HAP-1 (cell line): ENCODE measurements at regions not wholly inside any gene's neighbourhood (a gene's known extent, or its start where the extent isn't known, plus 50 kb on each side); places are given as distances from the start of the nearest gene placed in this dataset.

Experiments
- DNase-seq, 2 experiments: peaks; one replicate each; pipeline ENCODE4 v3.0.0-alpha.2; 2016 to 2020; ENCODE audit warnings: low spot score in 2 of 2
- H3K27me3 ChIP-seq: fragments of 250-450 bp; sonication (Bioruptor Pico); 2 replicates; pipeline ENCODE4 v1.5.1; 2020; ENCODE audit warnings: low read depth, mild to moderate bottlenecking, moderate library complexity
- H3K36me3 ChIP-seq: fragments of 250-450 bp; sonication (Bioruptor Pico); replicated peaks from 2 replicates; pipeline ENCODE4 v1.5.1; 2020; ENCODE audit warnings: mild to moderate bottlenecking
- H3K4me1 ChIP-seq: fragments of 250-450 bp; sonication (Bioruptor Pico); 2 replicates; pipeline ENCODE4 v1.5.1; 2020; ENCODE audit warnings: mild to moderate bottlenecking
- H3K4me3 ChIP-seq: fragments of 250-450 bp; sonication (Bioruptor Pico); 2 replicates; pipeline ENCODE4 v1.5.1; 2020; ENCODE audit warnings: mild to moderate bottlenecking, moderate library complexity
- H3K9me3 ChIP-seq: fragments of 250-450 bp; sonication (Bioruptor Pico); 2 replicates; pipeline ENCODE4 v1.5.1; 2020; ENCODE audit warnings: mild to moderate bottlenecking, moderate library complexity
- in situ Hi-C: fragments of 300-500 bp; cut with MboI; formaldehyde crosslinking; loops from 3 replicates; pipeline ENCODE4 v1.14.3; 2020; ENCODE audit warnings: low sequenced_read_pairs, inconsistent platforms, mixed read lengths

GRCh38 chr20:53755733-53756531, 162.3 kb upstream of the ZNF217 start:
- peaks cover 38% of the 10 kb centered on the region for H3K4me1 ChIP-seq
- in situ Hi-C loops = loop anchor here (10.0 kb wide), 1 partner anchor 171 kb away; no protein-coding TSS in a partner anchor

GRCh38 chr20:53753880-53754459, 160.3 kb upstream of the ZNF217 start:
- peaks cover 41% of the 10 kb centered on the region for H3K4me1 ChIP-seq
- H3K9me3 ChIP-seq = no peaks in the 10 kb centered on the region
- DNase-seq = no peak
- in situ Hi-C loops = loop anchor here (10.0 kb wide), 1 partner anchor 169 kb away; no protein-coding TSS in a partner anchor
- H3K36me3 ChIP-seq = no peaks in the 10 kb centered on the region
- H3K27me3 ChIP-seq = no peaks in the 10 kb centered on the region
- H3K4me3 ChIP-seq = no peak overlapping the region

More at GRCh38 chr20:53755733-53756531, 162.3 kb upstream of the ZNF217 start:
- no peak overlapping the region for H3K4me3 ChIP-seq
- H3K9me3 ChIP-seq = no peaks in the 10 kb centered on the region
- no peak for DNase-seq
- no peaks in the 10 kb centered on the region for H3K27me3 ChIP-seq
- H3K36me3 ChIP-seq = no peaks in the 10 kb centered on the region

DNA sequence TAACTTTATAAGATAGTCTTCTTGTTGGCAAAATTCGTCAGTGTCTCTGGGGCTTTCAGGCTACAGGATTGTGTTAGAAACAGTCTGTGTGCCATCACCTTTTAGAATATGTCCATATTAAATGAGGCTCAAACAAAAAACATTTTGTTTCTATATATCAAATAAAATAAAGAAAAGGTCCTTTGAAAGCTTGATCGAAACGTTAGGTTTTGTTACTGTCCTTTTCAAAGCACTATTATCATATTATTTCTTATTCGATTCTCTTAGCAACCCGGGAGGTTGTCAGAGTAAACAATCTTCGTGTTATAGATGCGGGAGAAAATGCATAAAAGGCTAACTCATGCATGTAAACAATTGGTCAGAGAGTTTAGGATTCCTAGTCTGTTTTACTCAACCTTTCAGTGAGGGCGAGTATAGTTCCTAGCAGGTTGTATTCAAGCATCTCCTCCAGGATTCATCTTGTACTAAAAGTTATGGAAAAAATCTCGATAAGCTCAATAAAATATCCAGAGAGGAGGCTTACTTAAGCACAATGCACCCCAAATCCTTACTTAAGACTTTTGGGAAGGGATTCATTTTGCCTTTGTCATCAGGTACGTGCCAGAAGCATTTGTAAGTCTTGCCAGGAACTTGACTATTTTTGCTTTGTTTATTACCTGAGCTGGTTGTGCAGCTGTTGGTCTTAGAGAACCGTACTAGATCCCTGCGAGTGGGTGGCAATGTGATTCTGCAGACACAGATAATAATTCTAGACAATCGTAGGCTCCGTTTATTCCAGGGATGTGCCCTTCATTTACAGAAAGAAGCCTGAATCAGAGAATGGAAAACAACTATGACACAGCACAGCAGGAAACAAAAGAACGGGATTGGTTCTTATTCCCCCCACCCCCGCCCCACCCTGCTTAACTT, 159.6 kb upstream of the ZNF217 start:
- DNase-seq = peak in 1 of 2 experiments; percentile 72
- Histone ChIP-seq H3K36me3 (no peaks in the 10 kb centered on the region), H3K9me3 (no peaks in the 10 kb centered on the region), H3K27me3 (no peaks in the 10 kb centered on the region), H3K4me3 (no peak overlapping the region), H3K4me1 (peaks cover 41% of the 10 kb centered on the region)
- in situ Hi-C loops = loop anchor here (10.0 kb wide), 1 partner anchor 168 kb away; no protein-coding TSS in a partner anchor

GRCh38 chr20:53752583-53752970, 158.9 kb upstream of the ZNF217 start:
- no peaks in the 10 kb centered on the region for H3K27me3 ChIP-seq
- H3K4me3 ChIP-seq = no peak overlapping the region
- peak in 1 of 2 experiments; percentile 47 for DNase-seq
- H3K36me3 ChIP-seq = no peaks in the 10 kb centered on the region
- H3K4me1 ChIP-seq = peaks cover 41% of the 10 kb centered on the region
- H3K9me3 ChIP-seq = no peaks in the 10 kb centered on the region
- in situ Hi-C loops = loop anchor here (10.0 kb wide), 1 partner anchor 168 kb away; no protein-coding TSS in a partner anchor

DNA sequence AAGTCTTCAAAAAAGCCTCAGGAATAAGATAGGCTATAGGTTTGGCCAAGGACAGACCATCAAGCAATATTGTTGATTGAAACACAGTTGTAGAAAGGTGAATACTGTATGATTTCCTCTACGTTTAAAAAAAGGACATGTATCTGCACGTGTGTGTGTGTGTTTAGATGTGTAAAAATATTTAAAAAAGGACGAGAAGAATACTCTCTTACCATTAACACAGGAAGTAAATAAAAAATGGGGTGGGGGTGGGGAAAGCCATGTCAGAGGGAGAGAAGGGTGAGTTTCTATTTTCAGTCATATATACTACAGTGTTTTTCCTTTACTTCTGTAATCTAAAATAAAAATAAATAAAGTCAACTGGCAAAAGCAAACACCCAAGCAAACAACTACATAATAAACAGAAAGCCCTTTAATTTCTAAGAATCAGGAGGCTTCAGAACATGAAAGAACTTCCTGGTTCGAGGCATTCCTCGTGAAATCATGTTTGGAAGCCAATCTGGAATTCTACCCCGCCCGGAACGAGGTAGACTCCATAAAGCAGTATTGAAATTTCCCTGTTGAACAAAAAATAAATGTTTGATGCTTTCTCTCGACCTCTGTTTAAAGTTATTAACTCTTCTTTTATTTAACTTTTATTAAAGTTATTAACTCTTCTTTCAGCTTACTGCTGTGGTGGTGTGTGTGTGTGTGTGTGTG, 158.1 kb upstream of the ZNF217 start:
- Histone ChIP-seq H3K4me1 (peaks cover 41% of the 10 kb centered on the region), H3K27me3 (no peaks in the 10 kb centered on the region), H3K9me3 (no peaks in the 10 kb centered on the region), H3K36me3 (no peaks in the 10 kb centered on the region), H3K4me3 (no peak overlapping the region)
- in situ Hi-C loops = loop anchor here (10.0 kb wide), 1 partner anchor 167 kb away; no protein-coding TSS in a partner anchor
- DNase-seq = no peak

DNA sequence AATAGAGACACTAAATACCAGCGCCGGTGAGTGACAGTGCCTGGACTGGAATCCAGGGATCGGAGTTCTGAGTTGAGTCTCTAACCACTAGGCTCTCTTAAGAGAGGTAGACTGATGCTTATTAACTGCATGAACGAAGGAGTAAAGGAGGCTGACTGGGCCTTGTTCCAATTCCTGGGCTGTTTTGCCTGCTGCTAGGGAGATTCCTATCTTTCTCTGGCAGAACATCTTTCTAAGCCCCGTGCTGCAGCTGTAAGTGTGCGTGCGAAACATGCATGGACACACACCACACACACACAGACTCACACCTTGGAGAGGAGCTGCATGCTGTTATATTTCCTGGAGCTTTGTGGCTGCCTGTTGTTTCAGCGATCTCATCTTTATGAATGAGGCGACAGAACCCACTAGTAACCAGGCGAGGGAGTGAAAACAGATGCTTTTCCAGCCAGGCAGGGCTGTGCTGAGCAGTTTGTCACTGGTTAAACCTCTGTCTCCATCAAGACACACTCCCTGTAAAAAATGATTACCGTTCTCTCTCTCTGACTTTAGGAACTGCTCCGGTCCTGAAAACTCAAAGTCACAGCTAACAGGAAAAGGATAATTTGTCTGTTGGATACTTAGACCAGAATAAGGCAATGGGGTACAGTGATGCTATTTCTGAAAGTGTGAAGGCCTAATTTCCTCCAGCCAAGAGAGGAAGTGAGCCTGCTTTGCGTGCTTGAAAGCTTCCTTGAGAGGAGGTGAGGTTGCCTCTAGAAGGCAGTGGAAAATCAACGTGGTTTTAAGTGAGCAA, 157.4 kb upstream of the ZNF217 start:
- Histone ChIP-seq H3K4me3 (no peak overlapping the region), H3K27me3 (no peaks in the 10 kb centered on the region), H3K9me3 (no peaks in the 10 kb centered on the region), H3K4me1 (peaks cover 41% of the 10 kb centered on the region), H3K36me3 (no peaks in the 10 kb centered on the region)
- in situ Hi-C loops = loop anchor here (10.0 kb wide), 1 partner anchor 166 kb away; no protein-coding TSS in a partner anchor
- DNase-seq = peak in 1 of 2 experiments; percentile 44

DNA sequence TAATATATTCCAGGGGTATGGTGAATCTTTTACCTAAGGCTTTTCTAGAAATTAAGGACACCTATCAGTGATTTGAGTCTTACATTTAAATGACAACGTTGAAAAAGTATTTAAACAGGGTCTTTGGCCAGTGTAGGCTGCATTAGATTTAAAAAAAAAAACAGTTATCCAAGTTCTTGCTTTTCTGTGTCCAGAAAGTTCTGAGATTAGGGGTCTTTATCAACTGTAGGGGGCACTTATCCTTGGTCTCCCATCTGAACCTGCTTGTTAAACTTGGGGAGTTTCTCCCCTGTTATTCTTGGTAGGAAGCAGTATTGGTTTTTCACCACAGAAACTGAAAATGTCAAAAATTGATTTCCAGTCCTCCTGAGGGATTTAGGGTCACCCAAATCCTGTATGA, 155.9 kb upstream of the ZNF217 start:
- H3K27me3 ChIP-seq = no peaks in the 10 kb centered on the region
- in situ Hi-C loops = no loop called here
- peaks cover 39% of the 10 kb centered on the region for H3K4me1 ChIP-seq
- H3K9me3 ChIP-seq = no peaks in the 10 kb centered on the region
- no peak overlapping the region for H3K4me3 ChIP-seq
- no peaks in the 10 kb centered on the region for H3K36me3 ChIP-seq
- no peak for DNase-seq

GRCh38 chr20:53748821-53749421, 155.3 kb upstream of the ZNF217 start:
- DNase-seq = no peak
- Histone ChIP-seq H3K36me3 (no peaks in the 10 kb centered on the region), H3K4me1 (peaks cover 33% of the 10 kb centered on the region), H3K9me3 (no peaks in the 10 kb centered on the region), H3K27me3 (no peaks in the 10 kb centered on the region), H3K4me3 (no peak overlapping the region)
- in situ Hi-C loops = no loop called here

- peaks cover 26% of the 10 kb centered on the region for H3K4me1 ChIP-seq
- DNase-seq = no peak
- no peaks in the 10 kb centered on the region for H3K27me3 ChIP-seq
- H3K36me3 ChIP-seq = no peaks in the 10 kb centered on the region
- no peak overlapping the region for H3K4me3 ChIP-seq
- in situ Hi-C loops = no loop called here
- H3K9me3 ChIP-seq = no peaks in the 10 kb centered on the region
Measured at GRCh38 chr20:53748176-53748575, 154.5 kb upstream of the ZNF217 start.

DNA sequence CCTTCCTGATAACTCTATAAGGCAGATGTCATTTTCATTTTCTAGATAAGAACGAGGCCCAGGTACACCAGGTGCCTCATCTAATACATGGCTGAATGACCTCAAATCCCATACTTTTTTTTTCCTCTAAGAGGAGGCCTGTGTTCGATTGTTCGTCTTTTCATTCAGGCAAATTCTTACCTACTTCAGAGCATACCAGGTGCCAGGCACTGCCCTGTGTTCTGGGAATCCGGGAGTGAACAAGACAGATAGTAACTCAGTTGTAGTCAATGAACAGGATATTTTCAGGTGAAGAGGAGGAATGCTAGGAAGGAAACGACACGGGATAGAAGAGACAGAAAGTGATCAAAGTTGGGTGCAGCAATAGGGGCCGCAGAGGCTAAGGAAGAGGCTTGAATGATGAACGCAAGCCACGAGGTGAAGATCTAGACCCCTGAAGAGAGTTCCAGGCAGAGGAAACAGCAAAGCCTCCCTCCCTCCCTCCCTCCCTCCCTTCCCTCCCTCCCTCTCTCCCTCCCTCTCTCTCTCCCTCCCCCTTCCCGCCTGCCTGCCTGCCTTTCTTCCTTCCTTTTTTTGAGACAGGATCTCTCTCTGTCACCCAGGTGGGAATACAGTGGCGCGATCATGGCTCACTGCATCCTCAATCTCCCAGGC, 150.1 kb upstream of the ZNF217 start:
- Histone ChIP-seq H3K4me1 (peaks cover 30% of the 10 kb centered on the region), H3K27me3 (no peaks in the 10 kb centered on the region), H3K36me3 (no peaks in the 10 kb centered on the region), H3K4me3 (no peak overlapping the region), H3K9me3 (no peaks in the 10 kb centered on the region)
- no peak for DNase-seq
- in situ Hi-C loops = no loop called here

- H3K27me3 ChIP-seq = no peaks in the 10 kb centered on the region
- no peak overlapping the region for H3K4me3 ChIP-seq
- in situ Hi-C loops = no loop called here
- H3K4me1 ChIP-seq = peaks cover 39% of the 10 kb centered on the region
- no peaks in the 10 kb centered on the region for H3K9me3 ChIP-seq
- no peak for DNase-seq
- no peaks in the 10 kb centered on the region for H3K36me3 ChIP-seq
Measured at GRCh38 chr20:53742685-53743081, 149.0 kb upstream of the ZNF217 start.

DNA sequence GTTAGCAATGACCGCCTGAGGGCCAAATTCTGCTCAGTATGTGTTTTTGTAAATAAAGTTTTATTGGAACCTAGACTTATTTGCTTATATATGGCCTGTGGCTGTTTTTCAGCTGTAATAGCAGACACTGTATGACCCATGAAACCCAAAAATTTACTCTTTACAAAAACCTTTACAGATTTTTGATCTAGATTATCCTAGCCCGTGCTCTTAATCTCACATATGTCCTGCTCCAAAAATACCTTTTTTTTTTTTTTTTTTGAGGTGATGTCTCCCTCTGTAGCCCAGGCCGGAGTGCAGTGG, 148.0 kb upstream of the ZNF217 start:
- H3K9me3 ChIP-seq = no peaks in the 10 kb centered on the region
- in situ Hi-C loops = no loop called here
- peaks cover 49% of the 10 kb centered on the region for H3K4me1 ChIP-seq

More for the DNA sequence above, 148.0 kb upstream of the ZNF217 start:
- no peaks in the 10 kb centered on the region for H3K36me3 ChIP-seq
- no peak for DNase-seq
- no peak overlapping the region for H3K4me3 ChIP-seq
- no peaks in the 10 kb centered on the region for H3K27me3 ChIP-seq
